ENCODE measurements at regions not wholly inside any gene's neighbourhood (a gene's known extent, or its start where the extent isn't known, plus 50 kb on each side); places are given as distances from the start of the nearest gene placed in this dataset.
"Not testable (repeated sequence)": the region's sequence is repeated elsewhere in the genome, so short reads cannot be mapped to it uniquely, and the experiment has no call there.

- not testable (repeated sequence) for H3K27me3 Mint-ChIP-seq (ENCODE audit: low read depth); H3K56ac ChIP-seq (ENCODE audit: insufficient read length, low read depth, low read length); H3K23me2 ChIP-seq (ENCODE audit: insufficient read length, low read depth, low read length, poor library complexity, severe bottlenecking)
Observed at GRCh38 chr7:1620176-1620575, 49.9 kb upstream of the ELFN1 start.

More at GRCh38 chr7:1620176-1620575, 49.9 kb upstream of the ELFN1 start:
- not testable (repeated sequence) for H3T11ph ChIP-seq (ENCODE audit: low read length); H3K79me1 ChIP-seq (ENCODE audit: insufficient read depth, low read depth, low read length, poor library complexity, severe bottlenecking); H3K4me3 Mint-ChIP-seq; H3K9me3 ChIP-seq (ENCODE audit: control insufficient read depth, low read depth, low read length); DNase-seq; H3K27me3 ChIP-seq (ENCODE audit: insufficient read depth, low read length); H3K23ac ChIP-seq (ENCODE audit: insufficient read length, low read depth, low read length); H2BK120ac ChIP-seq (ENCODE audit: low read depth, low read length, poor library complexity, severe bottlenecking); H3K18ac ChIP-seq (ENCODE audit: insufficient read length, low read depth, low read length); H3K27ac ChIP-seq (ENCODE audit: insufficient read length, low read depth, low read length); H3K4me1 ChIP-seq (ENCODE audit: insufficient read depth, low read length); H2AFZ ChIP-seq (ENCODE audit: low read length); H2BK15ac ChIP-seq (ENCODE audit: low read depth, low read length); H3K36me3 Mint-ChIP-seq (ENCODE audit: insufficient read depth in 1 of 3, low read depth in 3 of 3); H3K9ac ChIP-seq (ENCODE audit: extremely low read depth, insufficient read length, low read length); H4K8ac ChIP-seq (replicated peaks; ENCODE audit: insufficient read length, low read depth, low read length); H3K4me2 ChIP-seq (ENCODE audit: insufficient read depth, insufficient read length, low read length); H4K20me1 ChIP-seq (ENCODE audit: control insufficient read depth, insufficient read depth, insufficient read length); H3K79me2 ChIP-seq (ENCODE audit: insufficient read depth, low read length); H3K9me3 Mint-ChIP-seq; H2BK20ac ChIP-seq (ENCODE audit: low read depth, low read length, poor library complexity, severe bottlenecking); H3K14ac ChIP-seq (ENCODE audit: insufficient read depth, low read length); H4K91ac ChIP-seq (ENCODE audit: insufficient read length, low read depth, low read length); H2BK12ac ChIP-seq (ENCODE audit: insufficient read length, low read depth, low read length); H4K5ac ChIP-seq (ENCODE audit: insufficient read length, low read depth, low read length); H2AK5ac ChIP-seq (ENCODE audit: insufficient read length, low read length); H2BK5ac ChIP-seq (ENCODE audit: insufficient read length, low read length); H3K4ac ChIP-seq (ENCODE audit: low read depth, low read length); H3K4me1 Mint-ChIP-seq
- H3K27ac Mint-ChIP-seq = peak overlapping the region in 1 of 3 experiments; percentile 93; a peak in 1 of 7 replicates
- WGBS (ENCODE audit: extremely low coverage, insufficient read length, low lambda C conversion rate) = no CpG with 5 or more reads among the region's 17 CpGs
